Mesenchymal stem cell (in vitro differentiated cells and primary cell): ENCODE measurements at regions not wholly inside any gene's neighbourhood (a gene's known extent, or its start where the extent isn't known, plus 50 kb on each side); places are given as distances from the start of the nearest gene placed in this dataset.
A peak's percentile ranks its signal among the peaks of the same experiment; 100 is the strongest.

Experiments
- DNase-seq: peaks from one replicate; pipeline ENCODE4 v3.0.0-alpha.2; 2013
- H2AFZ ChIP-seq: one replicate; pipeline ENCODE4 v1.6.1; 2013; ENCODE audit warnings: low read depth, mild to moderate bottlenecking, control low read depth, inconsistent platforms, low read length, moderate library complexity
- H2AK5ac ChIP-seq: 2 replicates; pipeline ENCODE4 v1.6.1; 2013; ENCODE audit warnings: low read length, moderate library complexity, mild to moderate bottlenecking, inconsistent platforms; ENCODE audit not compliant: severe bottlenecking
- H2BK120ac ChIP-seq: one replicate; pipeline ENCODE4 v1.6.1; 2013; ENCODE audit warnings: low read depth, mild to moderate bottlenecking, inconsistent platforms, low read length, moderate library complexity
- H2BK12ac ChIP-seq, 2 experiments: one replicate each; pipeline ENCODE4 v1.6.1; 2013; ENCODE audit warnings: inconsistent platforms in 2 of 2, low read length in 2 of 2, mild to moderate bottlenecking in 2 of 2, moderate library complexity in 2 of 2, control low read depth in 1 of 2
- H2BK15ac ChIP-seq: one replicate; pipeline ENCODE4 v1.6.1; 2013; ENCODE audit warnings: mild to moderate bottlenecking, low read depth, inconsistent platforms; ENCODE audit not compliant: poor library complexity, severe bottlenecking
- H2BK5ac ChIP-seq: 2 replicates; pipeline ENCODE4 v1.6.1; 2013; ENCODE audit warnings: low read depth, mild to moderate bottlenecking, low read length, control low read depth, inconsistent platforms; ENCODE audit not compliant: poor library complexity, severe bottlenecking
- H3K14ac ChIP-seq, 2 experiments: one replicate each; pipeline ENCODE4 v1.6.1; 2013; ENCODE audit warnings: inconsistent platforms in 2 of 2, low read length in 2 of 2, control low read depth in 1 of 2, mild to moderate bottlenecking in 1 of 2, moderate library complexity in 1 of 2
- H3K18ac ChIP-seq, 2 experiments: one replicate each; pipeline ENCODE4 v1.6.1; 2013; ENCODE audit warnings: inconsistent platforms in 2 of 2, low read length in 2 of 2, control low read depth in 1 of 2, low read depth in 1 of 2, mild to moderate bottlenecking in 1 of 2
- H3K23ac ChIP-seq, 2 experiments: one replicate each; pipeline ENCODE4 v1.6.1; 2013; ENCODE audit warnings: inconsistent platforms in 2 of 2, low read length in 2 of 2, mild to moderate bottlenecking in 2 of 2, moderate library complexity in 2 of 2, control low read depth in 1 of 2
- H3K27ac ChIP-seq: 2 replicates; pipeline ENCODE4 v1.5.1; 2013; ENCODE audit warnings: mild to moderate bottlenecking, moderate library complexity, low read length, control low read depth, inconsistent platforms; ENCODE audit not compliant: poor library complexity, severe bottlenecking
- H3K27me3 ChIP-seq, 2 experiments: 2 replicates each; pipeline versions ENCODE4 v1.6.1 to v1.7.0; 2013; ENCODE audit warnings: low read length in 2 of 2, mild to moderate bottlenecking in 2 of 2, moderate library complexity in 2 of 2, control low read depth in 1 of 2, inconsistent platforms in 1 of 2; ENCODE audit not compliant: control insufficient read depth in 1 of 2, insufficient read depth in 1 of 2
- H3K36me3 ChIP-seq, 2 experiments: 2 replicates each; pipeline versions ENCODE4 v1.6.1 to v1.7.0; 2013; ENCODE audit warnings: low read length in 2 of 2, control low read depth in 1 of 2, inconsistent platforms in 1 of 2, low read depth in 1 of 2, mild to moderate bottlenecking in 1 of 2; ENCODE audit not compliant: insufficient read depth in 2 of 2, control insufficient read depth in 1 of 2
- H3K4ac ChIP-seq, 2 experiments: one replicate each; pipeline ENCODE4 v1.6.1; 2013; ENCODE audit warnings: inconsistent platforms in 2 of 2, low read length in 2 of 2, mild to moderate bottlenecking in 2 of 2, moderate library complexity in 2 of 2, control low read depth in 1 of 2, low read depth in 1 of 2
- H3K4me1 ChIP-seq: 2 replicates; pipeline ENCODE4 v1.6.1; 2013; ENCODE audit warnings: low read depth, low read length, control low read depth; ENCODE audit not compliant: control insufficient read depth, insufficient read depth
- H3K4me2 ChIP-seq: 2 replicates; pipeline ENCODE4 v1.6.1; 2013; ENCODE audit warnings: low read length, mild to moderate bottlenecking, inconsistent platforms; ENCODE audit not compliant: poor library complexity, severe bottlenecking
- H3K4me3 ChIP-seq, 2 experiments: 2 replicates each; pipeline versions ENCODE4 v1.5.1 to v1.7.0; 2013; ENCODE audit warnings: low read length in 2 of 2, mild to moderate bottlenecking in 2 of 2, control low read depth in 1 of 2, low read depth in 1 of 2; ENCODE audit not compliant: insufficient read depth in 1 of 2
- H3K79me1 ChIP-seq: replicated peaks from 2 replicates; pipeline ENCODE4 v1.6.1; 2013; ENCODE audit warnings: mild to moderate bottlenecking, control low read depth, low read length, inconsistent platforms; ENCODE audit not compliant: poor library complexity, severe bottlenecking
- H3K9ac ChIP-seq: 2 replicates; pipeline ENCODE4 v1.7.0; 2013; ENCODE audit warnings: mild to moderate bottlenecking, low read length, moderate library complexity
- H3K9me3 ChIP-seq: 2 replicates; pipeline ENCODE4 v1.7.0; 2013; ENCODE audit warnings: mild to moderate bottlenecking, low read length; ENCODE audit not compliant: control insufficient read depth
- H4K8ac ChIP-seq: one replicate; pipeline ENCODE4 v1.6.1; 2013; ENCODE audit warnings: inconsistent platforms, mild to moderate bottlenecking, low read length, moderate library complexity
- H4K91ac ChIP-seq: one replicate; pipeline ENCODE4 v1.6.1; 2013; ENCODE audit warnings: mild to moderate bottlenecking, low read length, inconsistent platforms
- WGBS: methylation state at CpG from one replicate; pipeline ENCODE4 v1.1.7; 2013; ENCODE audit warnings: mixed read lengths; 5-methylcytosine and 5-hydroxymethylcytosine counted together

DNA sequence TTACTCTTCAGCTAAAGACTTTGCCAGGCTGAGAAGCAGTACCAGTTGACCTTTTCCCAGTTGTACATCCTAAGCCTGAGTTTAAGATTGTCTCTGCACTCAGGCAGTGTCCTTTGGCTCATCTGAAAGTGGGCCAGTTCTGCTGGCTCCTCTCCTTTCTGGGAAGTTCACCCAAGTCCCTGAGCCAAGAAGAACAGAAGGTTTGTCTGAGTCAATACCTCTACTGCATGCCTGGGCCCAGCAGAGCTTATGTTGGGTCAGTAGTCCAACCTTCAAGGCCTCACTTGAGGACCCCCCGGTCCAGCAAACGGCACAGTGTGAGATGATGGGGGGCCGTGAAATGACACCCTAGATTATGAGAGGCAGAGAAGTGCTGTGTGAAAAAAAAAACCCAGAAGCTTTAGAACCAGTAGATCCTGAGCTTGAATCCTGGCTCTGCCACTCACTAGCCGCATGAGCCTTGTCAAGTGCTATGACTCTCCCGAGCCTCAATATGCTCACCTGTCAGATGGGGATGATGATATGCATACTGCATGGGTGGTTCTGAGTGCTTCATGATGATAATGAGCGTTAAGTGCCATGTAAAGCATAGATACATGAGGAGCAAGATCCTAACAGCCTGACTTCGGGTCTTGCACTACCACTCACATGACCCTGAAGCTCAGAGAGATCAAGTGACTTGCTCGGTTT is 156.0 kb downstream of the MACROH2A1 start:
- Histone ChIP-seq H2BK5ac (no peak overlapping the region), H3K14ac (no peak overlapping the region), H3K27ac (no peak overlapping the region), H2BK120ac (peak overlapping the region; percentile 67), H2AFZ (no peak overlapping the region), H3K9me3 (no peaks in the 10 kb centered on the region), H3K36me3 (no peaks in the 10 kb centered on the region), H3K4me2 (no peak overlapping the region), H2BK12ac (peak overlapping the region; percentile 18 to 65), H3K18ac (peak overlapping the region in 1 of 2 experiments; percentile 55), H2AK5ac (peak overlapping the region; percentile 63), H3K4ac (peak overlapping the region; percentile 33 to 69), H3K4me1 (peaks cover 43% of the 10 kb centered on the region), H4K91ac (peak overlapping the region; percentile 43), H3K23ac (no peak overlapping the region), H3K9ac (peak overlapping the region; percentile 13), H4K8ac (peak overlapping the region; percentile 66), H3K27me3 (no peaks in the 10 kb centered on the region), H2BK15ac (no peak overlapping the region), H3K4me3 (no peak overlapping the region), H3K79me1 (no peaks in the 10 kb centered on the region)
- no peak for DNase-seq
- 91% methylated on average over 8 of the region's 8 CpGs for WGBS

- Histone ChIP-seq H3K18ac (peak overlapping the region; percentile 16), H3K4ac (no peak overlapping the region), H4K91ac (no peak overlapping the region), H4K8ac (no peak overlapping the region), H3K4me3 (no peak overlapping the region), H3K23ac (no peak overlapping the region), H3K27me3 (no peaks in the 10 kb centered on the region), H2BK15ac (no peak overlapping the region), H3K4me2 (no peak overlapping the region), H2BK12ac (peak overlapping the region; percentile 44 to 85), H2AFZ (no peak overlapping the region), H3K9ac (peak overlapping the region; percentile 13), H3K79me1 (no peaks in the 10 kb centered on the region), H2AK5ac (no peak overlapping the region), H3K9me3 (no peaks in the 10 kb centered on the region), H2BK5ac (no peak overlapping the region), H3K4me1 (peaks cover 41% of the 10 kb centered on the region), H3K14ac (no peak overlapping the region), H3K36me3 (no peaks in the 10 kb centered on the region), H3K27ac (peak overlapping the region; percentile 14), H2BK120ac (no peak overlapping the region)
- peak; percentile 58 for DNase-seq
- WGBS, result 53% methylated on average over 11 of the region's 11 CpGs
These were observed 156.8 kb downstream of the MACROH2A1 start for GRCh38 chr5:135242021-135242865.

GRCh38 chr5:135241536-135241935 is 157.5 kb downstream of the MACROH2A1 start:
- no peak overlapping the region for H2AFZ ChIP-seq
- H3K9ac ChIP-seq, result no peak overlapping the region
- peaks cover 36% of the 10 kb centered on the region for H3K4me1 ChIP-seq

GRCh38 chr5:135240781-135241360 is 158.2 kb downstream of the MACROH2A1 start:
- Histone ChIP-seq H4K91ac (no peak overlapping the region), H3K23ac (no peak overlapping the region), H2BK5ac (no peak overlapping the region), H2BK12ac (peak overlapping the region; percentile 51 to 92), H2AFZ (no peak overlapping the region), H3K27me3 (peaks cover 0 to 6% of the 10 kb centered on the region in 2 experiments), H3K4ac (peak overlapping the region in 1 of 2 experiments; percentile 6), H3K18ac (peak overlapping the region; percentile 35 to 73), H2AK5ac (peak overlapping the region; percentile 35), H3K27ac (no peak overlapping the region), H3K4me2 (no peak overlapping the region), H3K4me1 (peaks cover 30% of the 10 kb centered on the region), H3K4me3 (no peak overlapping the region), H3K9me3 (no peaks in the 10 kb centered on the region), H2BK15ac (peak overlapping the region; percentile 1), H3K36me3 (no peaks in the 10 kb centered on the region), H3K79me1 (no peaks in the 10 kb centered on the region), H3K14ac (no peak overlapping the region), H3K9ac (no peak overlapping the region), H4K8ac (peak overlapping the region; percentile 5), H2BK120ac (peak overlapping the region; percentile 23)
- no peak for DNase-seq
- WGBS, result 99% methylated on average over 2 of the region's 2 CpGs

More at GRCh38 chr5:135241536-135241935, 157.5 kb downstream of the MACROH2A1 start:
- Histone ChIP-seq H3K27me3 (no peaks in the 10 kb centered on the region), H3K36me3 (no peaks in the 10 kb centered on the region), H3K18ac (peak overlapping the region; percentile 14 to 49), H2BK5ac (no peak overlapping the region), H3K27ac (no peak overlapping the region), H3K4me2 (no peak overlapping the region), H3K9me3 (no peaks in the 10 kb centered on the region), H3K4me3 (no peak overlapping the region), H4K8ac (peak overlapping the region; percentile 47), H3K14ac (peak overlapping the region in 1 of 2 experiments; percentile 12), H4K91ac (peak overlapping the region; percentile 35), H3K23ac (peak overlapping the region in 1 of 2 experiments; percentile 57), H3K4ac (no peak overlapping the region), H2BK120ac (no peak overlapping the region), H2AK5ac (no peak overlapping the region), H2BK12ac (peak overlapping the region; percentile 51 to 85), H3K79me1 (no peaks in the 10 kb centered on the region), H2BK15ac (no peak overlapping the region)
- DNase-seq, result no peak
